Glutamatergic neuron (in vitro differentiated cells): ENCODE measurements at regions not wholly inside any gene's neighbourhood (a gene's known extent, or its start where the extent isn't known, plus 50 kb on each side); places are given as distances from the start of the nearest gene placed in this dataset.

Experiments
- DNase-seq: peaks from one replicate; pipeline ENCODE4 v3.0.0; 2022
- H3K27ac Mint-ChIP-seq: one replicate; pipeline ENCODE4 v1.8.0; 2020; ENCODE audit warnings: mild to moderate bottlenecking, mixed read lengths, inconsistent platforms; ENCODE audit not compliant: unreplicated experiment
- H3K27me3 Mint-ChIP-seq: one replicate; pipeline ENCODE4 v1.8.0; 2020; ENCODE audit warnings: mild to moderate bottlenecking, moderate library complexity, mixed read lengths, inconsistent platforms; ENCODE audit not compliant: unreplicated experiment
- H3K36me3 Mint-ChIP-seq: one replicate; pipeline ENCODE4 v1.8.0; 2020; ENCODE audit warnings: mild to moderate bottlenecking, mixed read lengths, inconsistent platforms; ENCODE audit not compliant: unreplicated experiment
- H3K4me1 Mint-ChIP-seq: one replicate; pipeline ENCODE4 v1.8.0; 2020; ENCODE audit warnings: mild to moderate bottlenecking, low read depth, mixed read lengths, inconsistent platforms; ENCODE audit not compliant: unreplicated experiment
- H3K4me3 Mint-ChIP-seq: one replicate; pipeline ENCODE4 v1.8.0; 2020; ENCODE audit warnings: mild to moderate bottlenecking, mixed read lengths, inconsistent platforms; ENCODE audit not compliant: unreplicated experiment
- H3K9me3 Mint-ChIP-seq: one replicate; pipeline ENCODE4 v1.8.0; 2020; ENCODE audit warnings: mild to moderate bottlenecking, moderate library complexity, mixed read lengths, inconsistent platforms; ENCODE audit not compliant: unreplicated experiment
- TF ChIP-seq, protein P1 (sequence below): fragments of 200-600 bp; sonication (generic); IDR thresholded peaks from one replicate; pipeline ENCODE4 v1.5.0; 2021; ENCODE audit not compliant: partially characterized antibody, unreplicated experiment

GRCh38 chr21:38952890-38953289, 147.2 kb downstream of the ETS2 start:
- Mint-ChIP-seq H3K4me3 (no peak overlapping the region), H3K27me3 (no peaks in the 10 kb centered on the region), H3K27ac (no peak overlapping the region), H3K9me3 (peaks cover 3% of the 10 kb centered on the region), H3K4me1 (no peaks in the 10 kb centered on the region), H3K36me3 (no peaks in the 10 kb centered on the region)
- TF ChIP-seq, protein P1, sequence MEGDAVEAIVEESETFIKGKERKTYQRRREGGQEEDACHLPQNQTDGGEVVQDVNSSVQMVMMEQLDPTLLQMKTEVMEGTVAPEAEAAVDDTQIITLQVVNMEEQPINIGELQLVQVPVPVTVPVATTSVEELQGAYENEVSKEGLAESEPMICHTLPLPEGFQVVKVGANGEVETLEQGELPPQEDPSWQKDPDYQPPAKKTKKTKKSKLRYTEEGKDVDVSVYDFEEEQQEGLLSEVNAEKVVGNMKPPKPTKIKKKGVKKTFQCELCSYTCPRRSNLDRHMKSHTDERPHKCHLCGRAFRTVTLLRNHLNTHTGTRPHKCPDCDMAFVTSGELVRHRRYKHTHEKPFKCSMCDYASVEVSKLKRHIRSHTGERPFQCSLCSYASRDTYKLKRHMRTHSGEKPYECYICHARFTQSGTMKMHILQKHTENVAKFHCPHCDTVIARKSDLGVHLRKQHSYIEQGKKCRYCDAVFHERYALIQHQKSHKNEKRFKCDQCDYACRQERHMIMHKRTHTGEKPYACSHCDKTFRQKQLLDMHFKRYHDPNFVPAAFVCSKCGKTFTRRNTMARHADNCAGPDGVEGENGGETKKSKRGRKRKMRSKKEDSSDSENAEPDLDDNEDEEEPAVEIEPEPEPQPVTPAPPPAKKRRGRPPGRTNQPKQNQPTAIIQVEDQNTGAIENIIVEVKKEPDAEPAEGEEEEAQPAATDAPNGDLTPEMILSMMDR, result no peak
- no peak for DNase-seq

DNA sequence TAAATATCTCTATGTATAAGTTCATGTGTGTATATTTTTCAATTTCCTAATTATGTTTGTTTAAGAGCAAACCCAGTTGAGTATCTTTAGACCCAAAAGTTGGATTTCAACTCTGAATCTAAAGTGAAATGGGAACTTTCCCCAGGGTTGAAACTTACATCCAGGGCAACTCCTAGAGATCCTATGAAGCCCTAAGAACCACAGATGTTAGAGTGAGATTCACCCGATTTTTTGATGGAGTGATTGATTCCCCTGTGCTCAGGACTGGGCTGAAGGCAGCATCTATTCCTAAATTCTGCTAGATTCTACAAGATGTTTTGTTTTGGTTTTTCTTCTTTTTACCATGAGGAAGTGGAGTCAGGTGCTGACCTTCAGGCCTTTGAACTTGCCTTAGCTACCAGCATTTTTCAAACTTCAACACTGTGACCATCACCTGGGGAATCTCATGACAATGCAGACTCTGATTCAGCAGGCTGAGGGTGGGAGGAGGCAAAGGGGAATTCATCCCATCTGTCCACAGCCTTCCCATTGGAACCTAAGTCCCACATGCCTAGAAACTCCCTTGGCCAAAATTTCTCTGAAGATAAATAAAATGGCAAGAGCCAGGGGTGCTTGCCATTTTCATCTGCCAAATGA, 145.5 kb downstream of the ETS2 start:
- Mint-ChIP-seq H3K4me3 (no peak overlapping the region), H3K36me3 (no peaks in the 10 kb centered on the region), H3K4me1 (no peaks in the 10 kb centered on the region), H3K27ac (no peak overlapping the region), H3K9me3 (peaks cover 5% of the 10 kb centered on the region), H3K27me3 (no peaks in the 10 kb centered on the region)
- DNase-seq, result no peak
- TF ChIP-seq, protein P1, result no peak

DNA sequence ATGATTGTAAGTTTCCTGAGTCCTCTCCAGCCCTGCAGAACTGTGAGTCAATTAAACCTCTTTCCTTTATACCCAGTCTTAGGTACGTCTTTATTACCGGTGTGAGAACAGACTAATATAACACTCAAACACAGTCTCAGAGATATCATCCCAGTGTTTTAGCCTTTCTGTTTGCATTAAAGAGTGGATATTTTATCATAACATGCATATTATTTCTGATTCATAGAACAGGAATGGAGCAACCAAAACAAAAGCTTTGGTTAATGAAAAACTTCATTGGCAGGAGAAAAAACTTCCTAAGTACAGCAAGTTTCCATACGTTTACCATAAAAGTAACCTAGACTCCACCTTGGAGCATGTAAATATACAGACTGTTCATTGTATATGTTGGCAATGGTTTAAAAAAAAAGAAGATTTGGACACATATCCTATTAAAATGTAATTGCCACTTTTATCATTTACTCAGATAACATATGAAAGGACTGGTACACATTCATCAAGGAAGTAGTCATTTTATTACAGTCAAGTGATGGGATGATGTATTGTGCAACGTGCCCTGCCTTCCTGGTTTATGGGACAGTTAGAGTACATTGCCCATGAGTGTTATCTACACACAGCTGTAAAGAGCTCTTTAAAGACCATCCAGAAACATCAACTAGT, 144.8 kb downstream of the ETS2 start:
- H3K36me3 Mint-ChIP-seq, result no peaks in the 10 kb centered on the region

DNA sequence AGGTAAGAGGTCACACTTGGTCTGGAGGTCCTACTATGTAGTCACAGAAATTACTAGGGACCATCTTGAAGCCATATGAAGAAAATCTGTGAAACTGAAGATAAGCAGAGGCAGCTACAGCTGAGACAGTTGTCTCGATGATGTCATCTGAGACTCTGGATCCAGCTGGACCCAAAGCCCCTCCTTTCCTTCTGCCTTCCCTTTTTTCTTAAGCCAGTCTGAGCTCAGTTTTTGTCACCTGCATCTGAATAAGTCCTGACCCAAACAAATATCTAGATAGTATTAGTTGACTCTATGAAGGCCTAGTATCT, 143.3 kb downstream of the ETS2 start:
- no peak overlapping the region for H3K27ac Mint-ChIP-seq
- no peaks in the 10 kb centered on the region for H3K4me1 Mint-ChIP-seq
- DNase-seq, result no peak
- H3K36me3 Mint-ChIP-seq, result no peaks in the 10 kb centered on the region
- peaks cover 6% of the 10 kb centered on the region for H3K9me3 Mint-ChIP-seq
- no peaks in the 10 kb centered on the region for H3K27me3 Mint-ChIP-seq
- TF ChIP-seq, protein P1, result no peak
- no peak overlapping the region for H3K4me3 Mint-ChIP-seq

More for the DNA sequence above, 144.8 kb downstream of the ETS2 start:
- DNase-seq, result no peak
- Mint-ChIP-seq H3K4me3 (no peak overlapping the region), H3K9me3 (peaks cover 5% of the 10 kb centered on the region), H3K4me1 (no peaks in the 10 kb centered on the region), H3K27ac (no peak overlapping the region), H3K27me3 (no peaks in the 10 kb centered on the region)
- TF ChIP-seq, protein P1, result no peak

GRCh38 chr21:38948377-38949069, 142.8 kb downstream of the ETS2 start:
- TF ChIP-seq, protein P1, result no peak
- Mint-ChIP-seq H3K9me3 (peaks cover 6% of the 10 kb centered on the region), H3K27ac (no peak overlapping the region), H3K4me3 (no peak overlapping the region), H3K4me1 (no peaks in the 10 kb centered on the region), H3K36me3 (no peaks in the 10 kb centered on the region), H3K27me3 (no peaks in the 10 kb centered on the region)
- DNase-seq, result no peak
